SU-DHL-6 (cell line): ENCODE measurements at regions not wholly inside any gene's neighbourhood (a gene's known extent, or its start where the extent isn't known, plus 50 kb on each side); places are given as distances from the start of the nearest gene placed in this dataset.

Source experiments
- CTCF ChIP-seq: fragments of 200-600 bp; sonication (generic); IDR thresholded peaks from one replicate; pipeline ENCODE4 v1.5.1; 2017; ENCODE audit warnings: antibody characterized with exemption, mild to moderate bottlenecking, low read length, moderate library complexity; ENCODE audit not compliant: insufficient read depth, poor library complexity, severe bottlenecking
- EZH2phosphoT487 ChIP-seq: fragments of 200-600 bp; sonication (generic), shearing (Covaris generic); conservative IDR thresholded peaks from 2 replicates; pipeline ENCODE4 v1.6.1; 2018; ENCODE audit warnings: mild to moderate bottlenecking, antibody characterized with exemption, low read length, moderate library complexity, mixed read lengths

- TF ChIP-seq CTCF (no peak), EZH2phosphoT487 (no peak)
These were observed 224.3 kb upstream of the ATP10A start for GRCh38 chr15:26087395-26087794.
